ENCODE measurements at regions not wholly inside any gene's neighbourhood (a gene's known extent, or its start where the extent isn't known, plus 50 kb on each side); places are given as distances from the start of the nearest gene placed in this dataset.

- H3K27ac Mint-ChIP-seq = no peak overlapping the region
- H3K4me3 ChIP-seq (ENCODE audit: low read length) = no peak overlapping the region
- no peak for DNase-seq
- H3K36me3 Mint-ChIP-seq (ENCODE audit: low read depth) = no peaks in the 10 kb centered on the region
- intact Hi-C loops (cut with DNase I, micrococcal nuclease) = no loop called here
- no peaks in the 10 kb centered on the region for H3K36me3 ChIP-seq (ENCODE audit: insufficient read depth, low read length)
- H3K9me3 Mint-ChIP-seq = no peaks in the 10 kb centered on the region
- no peaks in the 10 kb centered on the region for H3K27me3 ChIP-seq (ENCODE audit: control insufficient read depth in 1 of 2, insufficient read depth in 2 of 2, low read length in 2 of 2)
- H3K4me1 ChIP-seq (ENCODE audit: insufficient read depth, low read length) = no peaks in the 10 kb centered on the region
- H3K27me3 Mint-ChIP-seq = no peaks in the 10 kb centered on the region
- no peak for TF ChIP-seq CTCF (IDR thresholded peaks at IDR 0.05)
- H3K4me1 Mint-ChIP-seq (ENCODE audit: low read depth) = no peaks in the 10 kb centered on the region
- ATAC-seq (ENCODE audit: poor library complexity) = no peak
- ChIA-PET POLR2A (no interaction called here), CTCF (no interaction called here)
- H3K9me3 ChIP-seq (ENCODE audit: control insufficient read depth in 1 of 2, insufficient read depth in 1 of 2, low read length in 2 of 2) = no peaks in the 10 kb centered on the region
- H3K4me3 Mint-ChIP-seq = no peak overlapping the region
- H3K27ac ChIP-seq (ENCODE audit: low read depth in 1 of 2, low read length in 2 of 2) = no peak overlapping the region
Observed at GRCh38 chrX:101736651-101737050, 77.0 kb upstream of the ARMCX2 start.

DNA sequence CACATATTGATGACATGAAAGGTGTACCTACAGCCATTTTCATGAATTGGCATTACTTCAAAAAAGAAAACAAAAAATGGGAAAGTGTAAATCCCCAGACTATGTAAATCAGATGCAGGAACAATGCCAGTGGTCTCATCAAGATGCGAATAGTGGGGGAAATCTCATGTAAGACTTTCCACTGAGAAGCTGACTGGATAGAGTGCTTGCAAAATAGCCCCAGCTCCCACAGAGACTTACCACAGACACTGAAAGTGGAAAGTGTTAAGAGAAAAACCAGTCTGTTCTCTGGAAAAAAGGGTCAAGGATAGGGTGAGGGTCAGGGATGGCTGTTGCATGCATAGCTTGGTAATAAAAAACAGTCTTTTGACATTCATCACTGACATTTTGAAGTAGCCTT is 73.2 kb upstream of the ARMCX2 start:
- no peak for DNase-seq
- H3K27me3 ChIP-seq (ENCODE audit: control insufficient read depth in 1 of 2, insufficient read depth in 2 of 2, low read length in 2 of 2) = no peaks in the 10 kb centered on the region
- H3K9me3 Mint-ChIP-seq = no peaks in the 10 kb centered on the region
- no peaks in the 10 kb centered on the region for H3K4me1 ChIP-seq (ENCODE audit: insufficient read depth, low read length)
- no peak for TF ChIP-seq CTCF (IDR thresholded peaks at IDR 0.05)
- H3K36me3 Mint-ChIP-seq (ENCODE audit: low read depth) = no peaks in the 10 kb centered on the region
- intact Hi-C loops (cut with DNase I, micrococcal nuclease) = no loop called here
- CTCF ChIA-PET = no interaction called here
- H3K4me1 Mint-ChIP-seq (ENCODE audit: low read depth) = no peaks in the 10 kb centered on the region
- no peak overlapping the region for H3K4me3 Mint-ChIP-seq
- peaks cover under 1% of the 10 kb centered on the region for H3K27me3 Mint-ChIP-seq
- no peaks in the 10 kb centered on the region for H3K36me3 ChIP-seq (ENCODE audit: insufficient read depth, low read length)
- ATAC-seq (ENCODE audit: poor library complexity) = no peak
- H3K4me3 ChIP-seq (ENCODE audit: low read length) = no peak overlapping the region
- no peaks in the 10 kb centered on the region for H3K9me3 ChIP-seq (ENCODE audit: control insufficient read depth in 1 of 2, insufficient read depth in 1 of 2, low read length in 2 of 2)
- H3K27ac Mint-ChIP-seq = no peak overlapping the region
- POLR2A ChIA-PET = no interaction called here
- no peak overlapping the region for H3K27ac ChIP-seq (ENCODE audit: low read depth in 1 of 2, low read length in 2 of 2)

GRCh38 chrX:101729986-101730385 is 70.3 kb upstream of the ARMCX2 start:
- no peaks in the 10 kb centered on the region for H3K27me3 ChIP-seq (ENCODE audit: control insufficient read depth in 1 of 2, insufficient read depth in 2 of 2, low read length in 2 of 2)
- H3K9me3 ChIP-seq (ENCODE audit: control insufficient read depth in 1 of 2, insufficient read depth in 1 of 2, low read length in 2 of 2) = no peaks in the 10 kb centered on the region
- no peak for TF ChIP-seq CTCF (IDR thresholded peaks at IDR 0.05)
- Mint-ChIP-seq H3K4me1 (ENCODE audit: low read depth) (no peaks in the 10 kb centered on the region), H3K27me3 (peaks cover 12% of the 10 kb centered on the region), H3K27ac (no peak overlapping the region), H3K4me3 (no peak overlapping the region), H3K36me3 (ENCODE audit: low read depth) (no peaks in the 10 kb centered on the region), H3K9me3 (no peaks in the 10 kb centered on the region)
- intact Hi-C loops (cut with DNase I, micrococcal nuclease) = no loop called here
- no peaks in the 10 kb centered on the region for H3K36me3 ChIP-seq (ENCODE audit: insufficient read depth, low read length)
- POLR2A ChIA-PET = no interaction called here
- no peak overlapping the region for H3K27ac ChIP-seq (ENCODE audit: low read depth in 1 of 2, low read length in 2 of 2)
- H3K4me1 ChIP-seq (ENCODE audit: insufficient read depth, low read length) = no peaks in the 10 kb centered on the region
- CTCF ChIA-PET = no interaction called here
- DNase-seq = no peak
- no peak for ATAC-seq (ENCODE audit: poor library complexity)
- no peak overlapping the region for H3K4me3 ChIP-seq (ENCODE audit: low read length)

All from CD4-positive, alpha-beta T cell (primary cell).